ENCODE measurements at regions not wholly inside any gene's neighbourhood (a gene's known extent, or its start where the extent isn't known, plus 50 kb on each side); places are given as distances from the start of the nearest gene placed in this dataset.
"Not testable (repeated sequence)": the region's sequence is repeated elsewhere in the genome, so short reads cannot be mapped to it uniquely, and the experiment has no call there.

- Histone ChIP-seq H3K27ac (ENCODE audit: low read length) (no peak overlapping the region), H3K79me2 (replicated peaks; ENCODE audit: insufficient read depth, low read length) (no peaks in the 10 kb centered on the region), H3K9me3 (ENCODE audit: low read length) (no peaks in the 10 kb centered on the region), H3K4me3 (ENCODE audit: low read length) (no peak overlapping the region), H2AFZ (ENCODE audit: low read depth, low read length) (no peak overlapping the region), H3K36me3 (ENCODE audit: insufficient read depth, low read length) (no peaks in the 10 kb centered on the region), H3F3A (ENCODE audit: insufficient read depth, low read length, poor library complexity, severe bottlenecking) (no peaks in the 10 kb centered on the region), H3K4me2 (ENCODE audit: low read length) (no peak overlapping the region), H3K27me3 (ENCODE audit: insufficient read depth, low read depth, low read length) (no peaks in the 10 kb centered on the region), H3K9ac (ENCODE audit: low read length) (no peak overlapping the region), H3K9me2 (ENCODE audit: insufficient read depth, low read length) (no peaks in the 10 kb centered on the region), H4K20me1 (ENCODE audit: insufficient read depth) (no peaks in the 10 kb centered on the region)
- TF ChIP-seq TAF1 (IDR thresholded peaks at IDR 0.05; ENCODE audit: low read depth) (no peak), CTCF (IDR thresholded peaks at IDR 0.05; ENCODE audit: poor library complexity, severe bottlenecking) (no peak), REST (IDR thresholded peaks at IDR 0.05; ENCODE audit: borderline replicate concordance) (no peak), SMC3 (conservative IDR thresholded peaks at IDR 0.05; ENCODE audit: poor library complexity) (no peak), POLR2AphosphoS5 (IDR thresholded peaks at IDR 0.05) (no peak), RAD21 (conservative IDR thresholded peaks at IDR 0.05) (no peak), MXI1 (conservative IDR thresholded peaks at IDR 0.05; ENCODE audit: poor library complexity, severe bottlenecking) (no peak)
Measured at GRCh38 chr4:114041117-114041475, 61.6 kb upstream of the ARSJ start.

GRCh38 chr4:114043116-114043515 lies 63.7 kb upstream of the ARSJ start:
- H3K4me3 ChIP-seq (ENCODE audit: low read length) = no peak overlapping the region
- no peak overlapping the region for H3K9ac ChIP-seq (ENCODE audit: low read length)
- H3K79me2 ChIP-seq (replicated peaks; ENCODE audit: insufficient read depth, low read length) = no peaks in the 10 kb centered on the region
- H4K20me1 ChIP-seq (ENCODE audit: insufficient read depth) = no peaks in the 10 kb centered on the region
- H3K27me3 ChIP-seq (ENCODE audit: insufficient read depth, low read depth, low read length) = no peaks in the 10 kb centered on the region
- H3F3A ChIP-seq (ENCODE audit: insufficient read depth, low read length, poor library complexity, severe bottlenecking) = no peaks in the 10 kb centered on the region
- no peak overlapping the region for H2AFZ ChIP-seq (ENCODE audit: low read depth, low read length)
- TF ChIP-seq EZH2 (IDR thresholded peaks at IDR 0.05; ENCODE audit: borderline replicate concordance, insufficient read depth, low read length, poor library complexity, severe bottlenecking) = no peak
- no peak for TF ChIP-seq EP300 (conservative IDR thresholded peaks at IDR 0.05; ENCODE audit: poor library complexity, severe bottlenecking)
- no peak for TF ChIP-seq RAD21 (conservative IDR thresholded peaks at IDR 0.05)
- no peak for TF ChIP-seq SMC3 (conservative IDR thresholded peaks at IDR 0.05; ENCODE audit: poor library complexity)
- TF ChIP-seq POLR2AphosphoS5 (IDR thresholded peaks at IDR 0.05) = no peak
- no peak for TF ChIP-seq TAF1 (IDR thresholded peaks at IDR 0.05; ENCODE audit: low read depth)
- TF ChIP-seq CTCF (IDR thresholded peaks at IDR 0.05; ENCODE audit: poor library complexity, severe bottlenecking) = no peak
- TF ChIP-seq REST (IDR thresholded peaks at IDR 0.05; ENCODE audit: borderline replicate concordance) = no peak
- TF ChIP-seq MXI1 (conservative IDR thresholded peaks at IDR 0.05; ENCODE audit: poor library complexity, severe bottlenecking) = no peak
- H3K9me2 ChIP-seq (ENCODE audit: insufficient read depth, low read length) = no peaks in the 10 kb centered on the region
- H3K27ac ChIP-seq (ENCODE audit: low read length) = no peak overlapping the region
- H3K4me2 ChIP-seq (ENCODE audit: low read length) = no peak overlapping the region
- no peaks in the 10 kb centered on the region for H3K36me3 ChIP-seq (ENCODE audit: insufficient read depth, low read length)
- no peaks in the 10 kb centered on the region for H3K9me3 ChIP-seq (ENCODE audit: low read length)

GRCh38 chr4:114044351-114044750 lies 64.9 kb upstream of the ARSJ start:
- H3K9me2 ChIP-seq (ENCODE audit: insufficient read depth, low read length); H2AFZ ChIP-seq (ENCODE audit: low read depth, low read length); H3K4me3 ChIP-seq (ENCODE audit: low read length); H3K9ac ChIP-seq (ENCODE audit: low read length); H3K79me2 ChIP-seq (replicated peaks; ENCODE audit: insufficient read depth, low read length); H3K27me3 ChIP-seq (ENCODE audit: insufficient read depth, low read depth, low read length); H4K20me1 ChIP-seq (ENCODE audit: insufficient read depth); H3K9me3 ChIP-seq (ENCODE audit: low read length); H3F3A ChIP-seq (ENCODE audit: insufficient read depth, low read length, poor library complexity, severe bottlenecking); H3K27ac ChIP-seq (ENCODE audit: low read length); H3K36me3 ChIP-seq (ENCODE audit: insufficient read depth, low read length); H3K4me2 ChIP-seq (ENCODE audit: low read length): not testable (repeated sequence)
